Glutamatergic neuron (in vitro differentiated cells): ENCODE measurements at regions not wholly inside any gene's neighbourhood (a gene's known extent, or its start where the extent isn't known, plus 50 kb on each side); places are given as distances from the start of the nearest gene placed in this dataset.

Experiments used
- DNase-seq: peaks from one replicate; pipeline ENCODE4 v3.0.0; 2022
- H3K27ac Mint-ChIP-seq: one replicate; pipeline ENCODE4 v1.8.0; 2020; ENCODE audit warnings: mild to moderate bottlenecking, mixed read lengths, inconsistent platforms; ENCODE audit not compliant: unreplicated experiment
- H3K27me3 Mint-ChIP-seq: one replicate; pipeline ENCODE4 v1.8.0; 2020; ENCODE audit warnings: mild to moderate bottlenecking, moderate library complexity, mixed read lengths, inconsistent platforms; ENCODE audit not compliant: unreplicated experiment
- H3K36me3 Mint-ChIP-seq: one replicate; pipeline ENCODE4 v1.8.0; 2020; ENCODE audit warnings: mild to moderate bottlenecking, mixed read lengths, inconsistent platforms; ENCODE audit not compliant: unreplicated experiment
- H3K4me1 Mint-ChIP-seq: one replicate; pipeline ENCODE4 v1.8.0; 2020; ENCODE audit warnings: mild to moderate bottlenecking, low read depth, mixed read lengths, inconsistent platforms; ENCODE audit not compliant: unreplicated experiment
- H3K4me3 Mint-ChIP-seq: one replicate; pipeline ENCODE4 v1.8.0; 2020; ENCODE audit warnings: mild to moderate bottlenecking, mixed read lengths, inconsistent platforms; ENCODE audit not compliant: unreplicated experiment
- H3K9me3 Mint-ChIP-seq: one replicate; pipeline ENCODE4 v1.8.0; 2020; ENCODE audit warnings: mild to moderate bottlenecking, moderate library complexity, mixed read lengths, inconsistent platforms; ENCODE audit not compliant: unreplicated experiment
- TF ChIP-seq, protein P1 (sequence below): fragments of 200-600 bp; sonication (generic); IDR thresholded peaks from one replicate; pipeline ENCODE4 v1.5.0; 2021; ENCODE audit not compliant: partially characterized antibody, unreplicated experiment

DNA sequence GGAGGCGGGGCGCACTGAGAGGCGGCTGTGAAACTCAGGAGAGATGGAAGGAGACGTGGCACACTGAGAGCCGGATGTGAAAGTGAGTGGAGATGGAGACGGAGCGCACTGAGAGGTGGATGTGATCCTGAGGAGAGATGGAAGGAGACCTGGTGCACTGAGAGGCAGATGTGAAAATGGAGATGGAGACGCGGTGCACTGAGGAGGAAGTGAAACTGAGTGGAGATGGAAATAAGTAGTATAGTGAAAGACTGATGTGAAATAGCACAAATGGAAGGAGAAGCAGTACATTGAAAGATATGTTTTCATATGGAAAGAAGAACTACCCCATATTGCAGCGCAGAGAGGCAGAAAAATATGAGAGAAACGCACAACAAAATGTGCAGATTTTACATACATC is 281.6 kb upstream of the RGPD4 start:
- H3K27ac Mint-ChIP-seq = no peak overlapping the region
- no peak overlapping the region for H3K4me3 Mint-ChIP-seq
- H3K9me3 Mint-ChIP-seq = no peaks in the 10 kb centered on the region
- DNase-seq = no peak
- H3K27me3 Mint-ChIP-seq = no peaks in the 10 kb centered on the region
- H3K36me3 Mint-ChIP-seq = no peaks in the 10 kb centered on the region
- H3K4me1 Mint-ChIP-seq = peaks cover 13% of the 10 kb centered on the region
- TF ChIP-seq, protein P1, sequence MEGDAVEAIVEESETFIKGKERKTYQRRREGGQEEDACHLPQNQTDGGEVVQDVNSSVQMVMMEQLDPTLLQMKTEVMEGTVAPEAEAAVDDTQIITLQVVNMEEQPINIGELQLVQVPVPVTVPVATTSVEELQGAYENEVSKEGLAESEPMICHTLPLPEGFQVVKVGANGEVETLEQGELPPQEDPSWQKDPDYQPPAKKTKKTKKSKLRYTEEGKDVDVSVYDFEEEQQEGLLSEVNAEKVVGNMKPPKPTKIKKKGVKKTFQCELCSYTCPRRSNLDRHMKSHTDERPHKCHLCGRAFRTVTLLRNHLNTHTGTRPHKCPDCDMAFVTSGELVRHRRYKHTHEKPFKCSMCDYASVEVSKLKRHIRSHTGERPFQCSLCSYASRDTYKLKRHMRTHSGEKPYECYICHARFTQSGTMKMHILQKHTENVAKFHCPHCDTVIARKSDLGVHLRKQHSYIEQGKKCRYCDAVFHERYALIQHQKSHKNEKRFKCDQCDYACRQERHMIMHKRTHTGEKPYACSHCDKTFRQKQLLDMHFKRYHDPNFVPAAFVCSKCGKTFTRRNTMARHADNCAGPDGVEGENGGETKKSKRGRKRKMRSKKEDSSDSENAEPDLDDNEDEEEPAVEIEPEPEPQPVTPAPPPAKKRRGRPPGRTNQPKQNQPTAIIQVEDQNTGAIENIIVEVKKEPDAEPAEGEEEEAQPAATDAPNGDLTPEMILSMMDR = no peak

DNA sequence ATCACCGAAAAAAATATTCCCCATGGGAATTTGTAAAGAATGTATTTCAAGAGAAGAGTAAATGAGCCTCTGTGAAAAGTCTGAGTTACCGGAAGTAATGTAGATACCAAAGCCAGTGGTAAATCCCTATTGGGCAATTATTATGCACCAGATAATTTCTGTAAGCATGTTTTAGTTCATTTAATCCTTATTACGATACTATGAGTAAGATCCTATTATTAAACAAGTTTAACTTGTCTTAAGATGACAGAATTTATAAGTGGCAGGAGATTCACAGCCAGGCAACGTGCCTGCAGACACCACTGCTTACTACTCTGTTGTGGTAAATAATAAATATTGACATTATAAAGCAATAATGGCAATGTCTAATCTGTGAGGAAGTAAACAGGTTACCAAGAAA is 280.8 kb upstream of the RGPD4 start:
- no peaks in the 10 kb centered on the region for H3K27me3 Mint-ChIP-seq
- H3K36me3 Mint-ChIP-seq = no peaks in the 10 kb centered on the region
- no peak overlapping the region for H3K4me3 Mint-ChIP-seq

DNA sequence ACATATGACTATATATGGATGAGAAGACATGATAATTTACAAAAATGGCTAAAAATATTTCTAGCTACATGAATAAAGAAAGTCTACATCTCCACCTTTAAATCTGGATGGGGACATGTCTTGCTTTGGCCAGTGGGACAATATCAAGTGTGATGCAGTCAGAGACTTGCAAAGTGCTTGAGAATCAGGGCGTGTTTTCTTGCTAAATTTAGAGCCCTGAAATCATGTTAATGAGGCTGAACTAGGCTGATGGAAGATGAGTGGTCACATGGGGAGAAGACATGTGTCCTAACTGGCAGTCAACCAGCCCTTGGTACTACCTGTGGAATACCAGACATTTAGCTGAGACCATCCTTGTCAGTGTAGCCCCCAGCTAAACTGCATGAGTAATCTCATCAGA is 278.5 kb upstream of the RGPD4 start:
- no peak overlapping the region for H3K27ac Mint-ChIP-seq
- no peaks in the 10 kb centered on the region for H3K4me1 Mint-ChIP-seq
- H3K9me3 Mint-ChIP-seq = no peaks in the 10 kb centered on the region
- no peaks in the 10 kb centered on the region for H3K36me3 Mint-ChIP-seq
- DNase-seq = no peak
- no peak overlapping the region for H3K4me3 Mint-ChIP-seq
- H3K27me3 Mint-ChIP-seq = no peaks in the 10 kb centered on the region
- TF ChIP-seq, protein P1 = no peak

More for the DNA sequence above, 280.8 kb upstream of the RGPD4 start:
- H3K27ac Mint-ChIP-seq = no peak overlapping the region
- H3K9me3 Mint-ChIP-seq = no peaks in the 10 kb centered on the region
- no peak for DNase-seq
- TF ChIP-seq, protein P1 = no peak
- H3K4me1 Mint-ChIP-seq = peaks cover 12% of the 10 kb centered on the region

DNA sequence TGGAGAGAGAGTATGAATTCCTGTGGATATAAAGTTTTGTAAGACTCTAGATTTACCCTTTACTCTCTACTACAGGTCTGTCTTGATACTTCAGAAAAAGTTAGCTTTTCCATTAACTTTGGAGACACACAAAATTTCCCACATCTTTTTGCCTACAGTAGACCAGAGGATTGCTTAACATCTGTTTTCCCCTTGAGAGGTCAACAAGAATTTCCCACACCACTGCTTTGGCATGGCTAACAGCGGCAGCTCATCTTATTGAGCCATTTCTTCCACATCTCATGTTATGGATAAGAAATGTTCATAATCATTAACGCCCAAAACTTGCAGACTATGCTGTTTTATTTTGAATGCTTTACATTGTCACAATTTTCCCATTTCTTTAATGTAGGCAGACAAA is 273.6 kb upstream of the RGPD4 start:
- H3K27ac Mint-ChIP-seq = no peak overlapping the region
- H3K27me3 Mint-ChIP-seq = no peaks in the 10 kb centered on the region
- no peak for DNase-seq
- no peaks in the 10 kb centered on the region for H3K4me1 Mint-ChIP-seq
- H3K9me3 Mint-ChIP-seq = peaks cover 2% of the 10 kb centered on the region
- no peak overlapping the region for H3K4me3 Mint-ChIP-seq
- TF ChIP-seq, protein P1 = no peak
- H3K36me3 Mint-ChIP-seq = peaks cover 5% of the 10 kb centered on the region

DNA sequence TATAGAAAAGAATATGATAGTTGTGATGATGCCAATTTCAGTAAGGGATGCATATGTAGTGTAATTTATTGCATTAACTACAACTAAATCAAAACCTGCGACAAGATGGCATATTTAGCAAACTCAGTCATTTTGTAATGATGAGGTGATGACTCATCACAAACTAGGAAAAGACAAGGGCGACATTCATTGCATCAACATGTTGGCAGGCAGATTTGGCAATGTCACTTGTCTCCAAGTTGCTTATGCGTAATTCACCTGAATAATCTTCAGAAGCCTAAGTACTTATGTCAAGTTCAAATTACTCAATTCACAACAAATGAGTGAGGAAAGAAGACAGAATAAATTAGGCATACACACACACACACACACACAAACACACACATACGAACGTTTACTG is 273.2 kb upstream of the RGPD4 start:
- DNase-seq = no peak
- H3K27me3 Mint-ChIP-seq = no peaks in the 10 kb centered on the region
- no peaks in the 10 kb centered on the region for H3K4me1 Mint-ChIP-seq
- H3K27ac Mint-ChIP-seq = no peak overlapping the region
- no peak overlapping the region for H3K4me3 Mint-ChIP-seq
- peaks cover 5% of the 10 kb centered on the region for H3K36me3 Mint-ChIP-seq
- peaks cover 2% of the 10 kb centered on the region for H3K9me3 Mint-ChIP-seq
- TF ChIP-seq, protein P1 = no peak
